HCT116 (cell line): ENCODE measurements at regions not wholly inside any gene's neighbourhood (a gene's known extent, or its start where the extent isn't known, plus 50 kb on each side); places are given as distances from the start of the nearest gene placed in this dataset.
"Not testable (repeated sequence)": the region's sequence is repeated elsewhere in the genome, so short reads cannot be mapped to it uniquely, and the experiment has no call there.

Experiments
- CEBPB ChIP-seq: IDR thresholded peaks from 2 replicates; pipeline ENCODE4 v1.6.1; 2012; ENCODE audit warnings: low read depth
- EGR1 ChIP-seq: IDR thresholded peaks from 2 replicates; pipeline ENCODE4 v1.6.1; 2012; ENCODE audit warnings: low read depth
- ELF1 ChIP-seq: IDR thresholded peaks from 2 replicates; pipeline ENCODE4 v1.6.1; 2012; ENCODE audit warnings: low read depth, borderline replicate concordance
- EZH2 ChIP-seq: fragments of 200-600 bp; sonication (generic); IDR thresholded peaks from 2 replicates; pipeline ENCODE4 v1.6.1; 2017; ENCODE audit warnings: antibody characterized with exemption, mixed run types
- EZH2phosphoT487 ChIP-seq: fragments of 200-600 bp; IDR thresholded peaks from 2 replicates; pipeline ENCODE4 v1.6.1; 2018; ENCODE audit warnings: antibody characterized with exemption, borderline replicate concordance
- FOSL1 ChIP-seq: IDR thresholded peaks from 2 replicates; pipeline ENCODE4 v1.6.1; 2012; ENCODE audit warnings: low read depth
- POLR2A ChIP-seq: IDR thresholded peaks from 2 replicates; pipeline ENCODE4 v1.7.0; 2011; ENCODE audit warnings: borderline replicate concordance; ENCODE audit not compliant: insufficient read depth, insufficient read length; ENCODE audit errors: extremely low read depth
- POLR2AphosphoS5 ChIP-seq: IDR thresholded peaks from 2 replicates; pipeline ENCODE4 v1.6.1; 2011; ENCODE audit warnings: mild to moderate bottlenecking, low read depth, low read length, moderate library complexity
- RAD21 ChIP-seq: IDR thresholded peaks from 2 replicates; pipeline ENCODE4 v1.6.1; 2012; ENCODE audit warnings: low read depth, mild to moderate bottlenecking
- YY1 ChIP-seq: IDR thresholded peaks from 2 replicates; pipeline ENCODE4 v1.6.1; 2011; ENCODE audit warnings: low read length, low read depth, moderate library complexity, mild to moderate bottlenecking; ENCODE audit not compliant: insufficient replicate concordance; ENCODE audit errors: extremely low read depth
- ZNF274 ChIP-seq: fragments of 200-500 bp; sonication (Bioruptor generic); IDR thresholded peaks from 2 replicates; pipeline ENCODE4 v1.6.1; 2014; ENCODE audit warnings: mild to moderate bottlenecking, low read depth, low read length, inconsistent platforms
- TF ChIP-seq, protein P1 (sequence below), 3 experiments: fragments of 200-600 bp in 1 of 3; sonication (generic) in 1 of 3; IDR thresholded peaks in 2 of 3; conservative IDR thresholded peaks in 1 of 3; 2 replicates each; pipeline ENCODE4 v1.5.1; 2012 to 2017; ENCODE audit warnings: low read depth in 2 of 3, low read length in 2 of 3, antibody characterized with exemption in 1 of 3, borderline replicate concordance in 1 of 3, control low read depth in 1 of 3, mild to moderate bottlenecking in 1 of 3, mixed read lengths in 1 of 3, mixed run types in 1 of 3, moderate library complexity in 1 of 3; ENCODE audit not compliant: insufficient read depth in 1 of 3
- TF ChIP-seq, protein P2 (sequence below): IDR thresholded peaks from 2 replicates; pipeline ENCODE4 v1.6.1; 2012
- TF ChIP-seq, protein P3 (sequence below): IDR thresholded peaks from 2 replicates; pipeline ENCODE4 v1.6.1; 2012; ENCODE audit warnings: low read depth

DNA sequence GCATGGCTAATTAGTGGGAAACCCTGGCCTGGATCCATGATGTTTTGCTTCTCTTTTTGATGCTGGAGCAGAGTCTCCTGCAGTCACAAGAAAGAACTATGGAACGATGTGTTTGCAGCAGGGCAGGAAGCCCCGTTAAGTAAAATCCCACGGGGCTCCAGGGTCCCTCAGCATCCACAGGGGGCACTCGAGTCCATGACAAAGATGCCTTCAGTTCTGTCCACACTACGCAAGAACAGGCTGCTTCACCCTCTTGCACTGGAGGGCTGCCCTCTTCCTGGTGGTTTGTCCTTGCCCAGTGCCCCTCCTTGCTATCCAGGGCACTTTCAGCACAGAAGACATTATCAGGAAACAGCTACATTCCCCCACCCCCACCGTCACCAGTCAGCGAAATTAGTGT lies 196.9 kb downstream of the POTED start:
- not testable (repeated sequence) for TF ChIP-seq CEBPB, YY1, EGR1, ELF1, RAD21, EZH2, EZH2phosphoT487, POLR2AphosphoS5, POLR2A, FOSL1, ZNF274
- TF ChIP-seq, protein P1, sequence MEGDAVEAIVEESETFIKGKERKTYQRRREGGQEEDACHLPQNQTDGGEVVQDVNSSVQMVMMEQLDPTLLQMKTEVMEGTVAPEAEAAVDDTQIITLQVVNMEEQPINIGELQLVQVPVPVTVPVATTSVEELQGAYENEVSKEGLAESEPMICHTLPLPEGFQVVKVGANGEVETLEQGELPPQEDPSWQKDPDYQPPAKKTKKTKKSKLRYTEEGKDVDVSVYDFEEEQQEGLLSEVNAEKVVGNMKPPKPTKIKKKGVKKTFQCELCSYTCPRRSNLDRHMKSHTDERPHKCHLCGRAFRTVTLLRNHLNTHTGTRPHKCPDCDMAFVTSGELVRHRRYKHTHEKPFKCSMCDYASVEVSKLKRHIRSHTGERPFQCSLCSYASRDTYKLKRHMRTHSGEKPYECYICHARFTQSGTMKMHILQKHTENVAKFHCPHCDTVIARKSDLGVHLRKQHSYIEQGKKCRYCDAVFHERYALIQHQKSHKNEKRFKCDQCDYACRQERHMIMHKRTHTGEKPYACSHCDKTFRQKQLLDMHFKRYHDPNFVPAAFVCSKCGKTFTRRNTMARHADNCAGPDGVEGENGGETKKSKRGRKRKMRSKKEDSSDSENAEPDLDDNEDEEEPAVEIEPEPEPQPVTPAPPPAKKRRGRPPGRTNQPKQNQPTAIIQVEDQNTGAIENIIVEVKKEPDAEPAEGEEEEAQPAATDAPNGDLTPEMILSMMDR (IDR thresholded peaks at IDR 0.05 in 2 of 3, conservative IDR thresholded peaks at IDR 0.05 in 1 of 3; ENCODE audit: borderline replicate concordance in 1 of 3, insufficient read depth in 1 of 3, low read depth in 2 of 3, low read length in 2 of 3), result not testable (repeated sequence)
- TF ChIP-seq, protein P2, sequence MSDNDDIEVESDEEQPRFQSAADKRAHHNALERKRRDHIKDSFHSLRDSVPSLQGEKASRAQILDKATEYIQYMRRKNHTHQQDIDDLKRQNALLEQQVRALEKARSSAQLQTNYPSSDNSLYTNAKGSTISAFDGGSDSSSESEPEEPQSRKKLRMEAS, result not testable (repeated sequence)
- TF ChIP-seq, protein P3, sequence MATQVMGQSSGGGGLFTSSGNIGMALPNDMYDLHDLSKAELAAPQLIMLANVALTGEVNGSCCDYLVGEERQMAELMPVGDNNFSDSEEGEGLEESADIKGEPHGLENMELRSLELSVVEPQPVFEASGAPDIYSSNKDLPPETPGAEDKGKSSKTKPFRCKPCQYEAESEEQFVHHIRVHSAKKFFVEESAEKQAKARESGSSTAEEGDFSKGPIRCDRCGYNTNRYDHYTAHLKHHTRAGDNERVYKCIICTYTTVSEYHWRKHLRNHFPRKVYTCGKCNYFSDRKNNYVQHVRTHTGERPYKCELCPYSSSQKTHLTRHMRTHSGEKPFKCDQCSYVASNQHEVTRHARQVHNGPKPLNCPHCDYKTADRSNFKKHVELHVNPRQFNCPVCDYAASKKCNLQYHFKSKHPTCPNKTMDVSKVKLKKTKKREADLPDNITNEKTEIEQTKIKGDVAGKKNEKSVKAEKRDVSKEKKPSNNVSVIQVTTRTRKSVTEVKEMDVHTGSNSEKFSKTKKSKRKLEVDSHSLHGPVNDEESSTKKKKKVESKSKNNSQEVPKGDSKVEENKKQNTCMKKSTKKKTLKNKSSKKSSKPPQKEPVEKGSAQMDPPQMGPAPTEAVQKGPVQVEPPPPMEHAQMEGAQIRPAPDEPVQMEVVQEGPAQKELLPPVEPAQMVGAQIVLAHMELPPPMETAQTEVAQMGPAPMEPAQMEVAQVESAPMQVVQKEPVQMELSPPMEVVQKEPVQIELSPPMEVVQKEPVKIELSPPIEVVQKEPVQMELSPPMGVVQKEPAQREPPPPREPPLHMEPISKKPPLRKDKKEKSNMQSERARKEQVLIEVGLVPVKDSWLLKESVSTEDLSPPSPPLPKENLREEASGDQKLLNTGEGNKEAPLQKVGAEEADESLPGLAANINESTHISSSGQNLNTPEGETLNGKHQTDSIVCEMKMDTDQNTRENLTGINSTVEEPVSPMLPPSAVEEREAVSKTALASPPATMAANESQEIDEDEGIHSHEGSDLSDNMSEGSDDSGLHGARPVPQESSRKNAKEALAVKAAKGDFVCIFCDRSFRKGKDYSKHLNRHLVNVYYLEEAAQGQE, result not testable (repeated sequence)
